H1 (cell line): ENCODE measurements at regions not wholly inside any gene's neighbourhood (a gene's known extent, or its start where the extent isn't known, plus 50 kb on each side); places are given as distances from the start of the nearest gene placed in this dataset.

Experiments
- BCL11A ChIP-seq, 2 experiments: IDR thresholded peaks; one replicate each; pipeline ENCODE4 v1.6.1; 2011; ENCODE audit warnings: low read depth in 2 of 2, low read length in 2 of 2, mild to moderate bottlenecking in 2 of 2
- CHD2 ChIP-seq: IDR thresholded peaks from 2 replicates; pipeline ENCODE4 v1.6.1; 2012; ENCODE audit warnings: low read length, improper control_type of control experiment
- CTCF ChIP-seq, 3 experiments: IDR thresholded peaks; 1 replicate in 2 of 3; 2 replicates in 1 of 3; pipeline versions ENCODE4 v1.5.1 to v1.6.1; 2011; ENCODE audit warnings: low read length in 3 of 3, mild to moderate bottlenecking in 3 of 3, inconsistent platforms in 2 of 3, low read depth in 1 of 3, moderate library complexity in 1 of 3; ENCODE audit not compliant: insufficient read depth in 1 of 3; ENCODE audit errors: control extremely low read depth in 1 of 3
- JUN ChIP-seq: IDR thresholded peaks from 2 replicates; pipeline ENCODE4 v1.6.1; 2011; ENCODE audit warnings: low read depth, mild to moderate bottlenecking, improper control_type of control experiment, low read length
- POLR2A ChIP-seq, 2 experiments: IDR thresholded peaks; 1 replicate in 1 of 2; 2 replicates in 1 of 2; pipeline ENCODE4 v1.6.1; 2011; ENCODE audit warnings: low read depth in 2 of 2, low read length in 2 of 2, mild to moderate bottlenecking in 2 of 2; ENCODE audit errors: control extremely low read depth in 1 of 2
- RAD21 ChIP-seq, 2 experiments: IDR thresholded peaks in 1 of 2; conservative IDR thresholded peaks in 1 of 2; 2 replicates each; pipeline ENCODE4 v1.6.1; 2011; ENCODE audit warnings: low read depth in 2 of 2, low read length in 2 of 2, improper control_type of control experiment in 1 of 2, inconsistent platforms in 1 of 2, mild to moderate bottlenecking in 1 of 2, moderate library complexity in 1 of 2
- RFX5 ChIP-seq: IDR thresholded peaks from 2 replicates; pipeline ENCODE4 v1.6.1; 2011; ENCODE audit warnings: low read depth, low read length, improper control_type of control experiment, borderline replicate concordance
- SP1 ChIP-seq: IDR thresholded peaks from 2 replicates; pipeline ENCODE4 v1.6.1; 2011; ENCODE audit warnings: low read depth, low read length
- SP2 ChIP-seq: IDR thresholded peaks from 2 replicates; pipeline ENCODE4 v1.6.1; 2012; ENCODE audit warnings: mild to moderate bottlenecking, low read length, inconsistent platforms
- SUZ12 ChIP-seq: fragments of 200-600 bp; sonication (generic); IDR thresholded peaks from 2 replicates; pipeline ENCODE4 v1.6.1; 2012; ENCODE audit warnings: mild to moderate bottlenecking, inconsistent platforms, low read length, moderate library complexity, mixed read lengths
- TF ChIP-seq, protein P1 (sequence below): IDR thresholded peaks from 2 replicates; pipeline ENCODE4 v1.6.1; 2011; ENCODE audit warnings: low read length, improper control_type of control experiment

DNA sequence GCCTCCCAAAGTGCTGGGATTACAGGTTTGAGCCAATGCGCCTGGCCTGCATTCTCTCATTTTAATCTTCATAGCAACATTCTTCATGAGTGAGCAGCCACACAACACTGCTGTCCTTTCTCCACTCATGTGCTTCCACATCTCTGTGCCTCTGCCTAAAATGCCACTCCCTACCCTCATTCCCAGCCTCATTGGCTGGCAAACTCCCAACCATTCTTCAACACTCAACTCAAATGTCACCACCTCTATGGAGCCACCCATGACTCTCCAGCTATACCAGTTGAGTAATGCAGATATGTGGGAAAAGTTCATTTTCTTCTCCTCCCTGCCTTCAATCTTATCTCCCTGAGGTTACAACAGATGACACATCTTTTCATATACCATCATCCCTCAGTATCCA lies 53.9 kb upstream of the ZC3H12A start:
- TF ChIP-seq RFX5 (no peak), CTCF (IDR thresholded peaks at IDR 0.05; ENCODE audit: control extremely low read depth in 1 of 3, insufficient read depth in 1 of 3, low read depth in 1 of 3, low read length in 3 of 3) (no peak), POLR2A (IDR thresholded peaks at IDR 0.05; ENCODE audit: control extremely low read depth in 1 of 2, low read depth in 2 of 2, low read length in 2 of 2) (no peak), SUZ12 (no peak), BCL11A (IDR thresholded peaks at IDR 0.05; ENCODE audit: low read depth in 2 of 2, low read length in 2 of 2) (no peak), CHD2 (no peak), SP1 (no peak), RAD21 (IDR thresholded peaks at IDR 0.05 in 1 of 2, conservative IDR thresholded peaks at IDR 0.05 in 1 of 2; ENCODE audit: low read depth in 2 of 2, low read length in 2 of 2) (no peak), SP2 (no peak), JUN (no peak)
- TF ChIP-seq, protein P1, sequence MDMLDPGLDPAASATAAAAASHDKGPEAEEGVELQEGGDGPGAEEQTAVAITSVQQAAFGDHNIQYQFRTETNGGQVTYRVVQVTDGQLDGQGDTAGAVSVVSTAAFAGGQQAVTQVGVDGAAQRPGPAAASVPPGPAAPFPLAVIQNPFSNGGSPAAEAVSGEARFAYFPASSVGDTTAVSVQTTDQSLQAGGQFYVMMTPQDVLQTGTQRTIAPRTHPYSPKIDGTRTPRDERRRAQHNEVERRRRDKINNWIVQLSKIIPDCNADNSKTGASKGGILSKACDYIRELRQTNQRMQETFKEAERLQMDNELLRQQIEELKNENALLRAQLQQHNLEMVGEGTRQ, result no peak
